ENCODE measurements at regions not wholly inside any gene's neighbourhood (a gene's known extent, or its start where the extent isn't known, plus 50 kb on each side); places are given as distances from the start of the nearest gene placed in this dataset.

DNA sequence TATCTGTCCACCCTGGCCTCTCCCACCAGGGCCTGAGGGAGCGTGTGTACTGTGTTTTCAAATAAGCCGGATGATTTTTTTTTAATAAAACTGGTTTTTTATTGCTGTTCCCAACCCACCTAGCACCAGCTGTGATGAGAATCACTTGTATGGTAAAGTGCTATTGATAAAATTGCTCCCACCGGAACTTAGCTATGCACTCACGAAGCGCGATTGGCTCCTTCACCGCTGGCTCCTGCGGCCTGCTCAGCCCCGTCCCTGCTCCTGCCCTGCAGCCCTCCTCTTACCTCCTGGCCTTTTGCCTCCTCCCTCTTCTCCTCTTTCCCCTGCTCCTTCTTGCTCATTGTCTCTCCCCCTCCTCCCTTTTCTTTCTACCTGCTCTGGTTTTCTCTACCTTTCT lies 183.7 kb downstream of the TLE3 start:
- TF ChIP-seq, protein P1, sequence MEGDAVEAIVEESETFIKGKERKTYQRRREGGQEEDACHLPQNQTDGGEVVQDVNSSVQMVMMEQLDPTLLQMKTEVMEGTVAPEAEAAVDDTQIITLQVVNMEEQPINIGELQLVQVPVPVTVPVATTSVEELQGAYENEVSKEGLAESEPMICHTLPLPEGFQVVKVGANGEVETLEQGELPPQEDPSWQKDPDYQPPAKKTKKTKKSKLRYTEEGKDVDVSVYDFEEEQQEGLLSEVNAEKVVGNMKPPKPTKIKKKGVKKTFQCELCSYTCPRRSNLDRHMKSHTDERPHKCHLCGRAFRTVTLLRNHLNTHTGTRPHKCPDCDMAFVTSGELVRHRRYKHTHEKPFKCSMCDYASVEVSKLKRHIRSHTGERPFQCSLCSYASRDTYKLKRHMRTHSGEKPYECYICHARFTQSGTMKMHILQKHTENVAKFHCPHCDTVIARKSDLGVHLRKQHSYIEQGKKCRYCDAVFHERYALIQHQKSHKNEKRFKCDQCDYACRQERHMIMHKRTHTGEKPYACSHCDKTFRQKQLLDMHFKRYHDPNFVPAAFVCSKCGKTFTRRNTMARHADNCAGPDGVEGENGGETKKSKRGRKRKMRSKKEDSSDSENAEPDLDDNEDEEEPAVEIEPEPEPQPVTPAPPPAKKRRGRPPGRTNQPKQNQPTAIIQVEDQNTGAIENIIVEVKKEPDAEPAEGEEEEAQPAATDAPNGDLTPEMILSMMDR (conservative IDR thresholded peaks at IDR 0.05; ENCODE audit: control insufficient read depth, insufficient read depth, low read depth, low read length): no peak
- no peak for DNase-seq (ENCODE audit: low read depth)

DNA sequence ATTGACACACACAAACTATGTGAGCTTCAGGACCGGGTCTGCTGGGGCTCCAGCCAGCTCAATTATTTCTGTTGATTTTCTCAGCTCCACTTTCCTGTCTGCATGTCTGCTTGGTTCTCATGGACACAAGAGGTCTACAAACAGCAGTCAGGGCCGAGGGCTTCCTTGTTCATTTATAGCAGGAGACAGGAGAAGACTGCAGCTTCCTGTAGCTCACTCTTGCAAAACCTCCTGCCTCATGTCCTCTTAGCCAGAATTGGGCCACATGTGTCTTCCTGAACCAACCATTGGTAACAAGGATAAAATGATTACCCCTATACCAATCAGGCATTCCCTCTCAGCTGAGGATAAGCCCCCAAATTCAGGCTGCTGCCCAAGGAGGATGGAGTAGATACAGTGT lies 182.8 kb downstream of the TLE3 start:
- no peak for DNase-seq (ENCODE audit: low read depth)
- TF ChIP-seq, protein P1 (conservative IDR thresholded peaks at IDR 0.05; ENCODE audit: control insufficient read depth, insufficient read depth, low read depth, low read length): no peak

More for the DNA sequence above, 183.7 kb downstream of the TLE3 start:
- no peak overlapping the region for H3K4me3 ChIP-seq (ENCODE audit: control insufficient read depth, low read depth, low read length)

DNA sequence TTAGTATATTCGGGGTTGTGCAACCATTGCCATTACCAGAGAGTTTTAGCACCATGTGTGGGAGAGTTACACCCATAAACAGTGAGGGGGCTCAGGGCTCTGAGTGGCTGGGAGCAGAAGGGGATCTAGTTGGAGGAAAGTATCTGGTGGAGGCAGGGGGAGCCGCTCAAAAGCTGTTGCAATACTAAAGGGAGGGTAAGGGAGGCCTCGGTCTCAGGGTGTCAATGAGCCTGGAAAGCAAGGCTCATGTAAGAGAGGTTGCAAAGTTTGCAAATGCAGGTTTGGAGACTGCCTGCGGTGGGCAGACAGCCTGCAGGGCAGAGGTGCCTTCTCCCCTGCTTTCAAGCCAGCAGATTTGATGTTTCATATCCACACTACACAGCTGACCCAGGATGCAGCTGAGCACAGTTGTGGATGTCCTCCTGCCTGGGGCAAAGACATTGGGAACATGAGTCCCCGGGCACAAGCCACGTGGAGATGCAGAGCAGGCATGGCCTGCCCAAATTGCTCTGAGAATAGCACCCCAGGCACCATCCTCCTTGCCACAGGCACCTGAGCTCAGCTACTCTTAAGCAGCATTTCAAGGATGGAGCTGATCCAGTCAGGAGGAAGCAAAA lies 181.4 kb downstream of the TLE3 start:
- TF ChIP-seq, protein P1 (conservative IDR thresholded peaks at IDR 0.05; ENCODE audit: control insufficient read depth, insufficient read depth, low read depth, low read length): no peak
- H3K4me3 ChIP-seq (ENCODE audit: control insufficient read depth, low read depth, low read length): no peak overlapping the region
- no peak for DNase-seq (ENCODE audit: low read depth)

More for the DNA sequence above, 182.8 kb downstream of the TLE3 start:
- H3K4me3 ChIP-seq (ENCODE audit: control insufficient read depth, low read depth, low read length): no peak overlapping the region

GRCh38 chr15:69917056-69917455 lies 180.7 kb downstream of the TLE3 start:
- TF ChIP-seq, protein P1 (conservative IDR thresholded peaks at IDR 0.05; ENCODE audit: control insufficient read depth, insufficient read depth, low read depth, low read length): no peak
- DNase-seq (ENCODE audit: low read depth): no peak
- no peak overlapping the region for H3K4me3 ChIP-seq (ENCODE audit: control insufficient read depth, low read depth, low read length)

- H3K4me3 ChIP-seq (ENCODE audit: control insufficient read depth, low read depth, low read length): no peak overlapping the region
- TF ChIP-seq, protein P1 (conservative IDR thresholded peaks at IDR 0.05; ENCODE audit: control insufficient read depth, insufficient read depth, low read depth, low read length): no peak
- DNase-seq (ENCODE audit: low read depth): no peak
These were observed 177.9 kb downstream of the TLE3 start for GRCh38 chr15:69919816-69920215.

DNA sequence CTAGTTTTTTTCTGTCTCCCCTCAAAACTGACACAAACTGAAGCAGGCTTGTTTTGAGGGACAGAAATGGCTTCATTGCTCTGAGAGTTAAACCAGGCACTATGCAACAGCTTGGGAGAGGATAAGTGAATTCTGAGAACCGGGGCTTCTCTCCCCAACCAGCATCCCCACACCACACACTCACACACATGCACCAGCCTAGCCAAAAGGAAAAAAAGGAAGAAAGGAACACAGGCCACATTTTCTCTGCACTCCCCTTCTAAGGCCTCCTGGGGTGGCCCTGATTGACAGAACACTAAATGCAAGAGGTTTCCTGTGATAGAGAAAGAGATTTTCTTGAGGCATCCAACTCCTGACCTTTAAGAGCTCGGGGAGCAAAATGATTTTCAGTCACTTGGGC lies 177.5 kb downstream of the TLE3 start:
- DNase-seq (ENCODE audit: low read depth): no peak
- no peak overlapping the region for H3K4me3 ChIP-seq (ENCODE audit: control insufficient read depth, low read depth, low read length)
- TF ChIP-seq, protein P1 (conservative IDR thresholded peaks at IDR 0.05; ENCODE audit: control insufficient read depth, insufficient read depth, low read depth, low read length): no peak

All from fibroblast of mammary gland (primary cell).